HG03066 (cell line): ENCODE measurements at regions not wholly inside any gene's neighbourhood (a gene's known extent, or its start where the extent isn't known, plus 50 kb on each side); places are given as distances from the start of the nearest gene placed in this dataset.

ENCODE experiments used
- ATAC-seq: cut with Tn5 transposase; IDR thresholded peaks from one replicate; pipeline ENCODE4 v1.9.1; 2021; ENCODE audit warnings: low read depth; ENCODE audit not compliant: unreplicated experiment

- ATAC-seq = peak; percentile 84
Observed at GRCh38 chr2:64359892-64360657, 93.9 kb upstream of the LGALSL start.

DNA sequence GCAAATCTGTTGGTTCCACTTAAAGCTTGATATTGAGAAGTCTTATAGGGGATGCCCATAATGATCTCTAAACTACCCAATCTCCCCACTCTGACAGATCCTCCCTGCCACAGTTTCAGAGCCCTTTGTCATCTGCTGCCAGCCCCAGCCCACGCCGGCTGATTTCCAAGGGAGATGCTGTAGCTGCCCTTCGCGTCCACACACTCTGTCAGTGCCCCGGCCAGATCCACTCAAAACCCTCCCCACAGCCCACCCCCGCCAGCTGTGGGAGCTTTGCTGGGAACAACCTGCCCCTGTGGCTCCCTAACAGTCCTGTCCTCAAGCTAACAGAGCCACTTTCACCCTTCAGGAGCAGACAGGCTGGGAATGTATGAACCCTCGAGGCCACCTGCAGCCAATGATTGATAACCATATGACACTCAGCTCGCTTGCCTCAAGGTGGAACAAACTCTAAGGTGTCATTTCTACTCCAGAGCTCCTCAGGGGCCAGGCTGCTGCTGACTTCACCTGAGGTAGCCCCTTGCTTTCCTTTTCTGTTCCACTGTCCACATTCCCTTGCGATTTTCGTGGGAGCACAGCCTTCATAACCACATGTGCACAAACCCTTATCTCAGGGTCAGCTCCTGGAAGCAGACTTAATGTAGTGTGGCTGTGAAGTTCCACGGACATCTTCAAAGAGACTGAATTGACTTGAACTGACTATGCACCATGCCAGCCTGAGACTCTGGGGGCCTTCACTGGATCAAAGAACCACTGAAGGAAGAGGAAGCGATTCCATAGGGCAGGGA is 92.6 kb upstream of the LGALSL start:
- no peak for ATAC-seq

DNA sequence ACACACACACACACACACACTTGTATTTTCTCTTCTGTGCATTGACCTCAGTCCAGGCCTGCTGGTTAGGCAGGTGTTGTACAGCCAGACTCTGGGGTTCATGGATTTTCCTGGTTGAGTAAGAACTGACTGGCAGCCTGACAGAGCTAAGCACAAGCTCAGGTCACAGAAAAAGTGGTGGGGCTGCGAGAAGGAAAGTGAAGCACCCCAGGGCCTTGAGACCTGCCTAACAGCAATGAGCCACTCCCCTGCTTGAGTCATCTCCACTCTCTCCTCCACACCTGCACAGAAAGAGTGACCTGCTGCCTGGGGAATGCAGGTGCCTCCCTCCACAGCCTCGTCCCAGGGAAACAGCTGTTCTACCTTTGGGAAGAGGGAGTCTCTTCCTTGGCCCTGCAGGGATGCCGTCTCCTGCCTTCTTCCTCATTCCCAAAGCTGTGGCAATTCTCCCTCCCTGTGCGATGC is 91.4 kb upstream of the LGALSL start:
- no peak for ATAC-seq

GRCh38 chr2:64363140-64363539 is 90.8 kb upstream of the LGALSL start:
- no peak for ATAC-seq

DNA sequence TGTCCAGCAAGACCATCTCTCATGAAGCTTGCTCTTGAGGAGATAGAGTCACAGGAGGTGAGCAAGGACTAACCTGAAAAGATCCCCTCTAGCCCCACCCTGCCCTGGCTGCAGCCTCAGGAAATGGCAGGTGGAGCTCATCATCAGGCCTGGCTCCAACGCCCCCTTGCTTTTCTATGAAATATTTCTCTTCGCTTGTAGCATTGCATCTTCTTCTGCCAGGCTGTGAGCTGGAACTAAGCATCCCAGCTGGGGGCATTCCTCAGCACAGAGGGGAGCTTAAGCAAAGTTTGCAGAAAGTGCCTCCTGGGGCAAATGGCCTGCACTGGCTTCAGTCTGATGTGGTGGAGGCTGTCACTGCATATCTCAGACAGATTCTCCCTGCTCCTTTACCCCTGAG is 90.1 kb upstream of the LGALSL start:
- ATAC-seq = no peak

- no peak for ATAC-seq
Observed at GRCh38 chr2:64367444-64368232, 86.3 kb upstream of the LGALSL start.

DNA sequence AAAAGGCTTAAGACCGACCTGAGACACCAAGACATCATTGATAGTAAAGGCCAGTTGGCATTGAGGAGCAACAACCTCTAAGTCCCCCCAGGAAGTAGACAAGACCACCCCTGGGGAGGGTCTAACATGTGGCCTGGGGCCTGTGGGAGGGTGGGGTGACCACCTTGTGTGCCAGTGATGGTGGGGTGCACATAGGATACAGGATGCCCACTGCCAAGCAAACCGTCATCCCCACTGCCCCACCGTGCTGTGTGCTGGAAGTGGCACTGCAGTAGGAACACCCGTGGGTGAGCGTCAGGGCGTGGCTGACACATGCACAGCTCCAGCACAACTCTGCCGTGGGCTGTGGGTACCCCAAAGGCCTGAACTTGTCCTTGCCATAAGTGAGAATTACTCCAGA is 84.3 kb upstream of the LGALSL start:
- no peak for ATAC-seq

- no peak for ATAC-seq
Observed at GRCh38 chr2:64371727-64372126, 82.2 kb upstream of the LGALSL start.

GRCh38 chr2:64374686-64375085 is 79.3 kb upstream of the LGALSL start:
- ATAC-seq = no peak

- no peak for ATAC-seq
Observed at GRCh38 chr2:64376926-64377325, 77.0 kb upstream of the LGALSL start.

DNA sequence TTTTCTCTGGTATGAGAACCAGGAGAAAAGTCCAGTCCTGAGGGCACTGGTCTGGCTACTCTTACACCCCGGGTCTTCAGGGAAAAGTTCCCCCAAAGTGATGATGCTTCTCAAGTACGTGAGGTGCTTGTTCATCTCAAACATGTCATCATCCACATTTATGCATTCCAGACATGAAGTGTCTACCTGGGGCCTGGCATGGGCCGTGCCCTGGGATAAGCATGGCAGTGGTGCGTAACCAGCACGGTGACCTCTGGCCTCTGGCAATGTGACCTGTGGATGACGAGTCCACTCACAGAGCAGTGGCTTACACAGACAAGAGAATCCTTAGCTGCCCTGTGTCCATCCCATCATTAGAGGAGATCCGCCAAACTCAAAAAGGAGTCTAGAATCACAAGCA is 74.8 kb upstream of the LGALSL start:
- no peak for ATAC-seq

DNA sequence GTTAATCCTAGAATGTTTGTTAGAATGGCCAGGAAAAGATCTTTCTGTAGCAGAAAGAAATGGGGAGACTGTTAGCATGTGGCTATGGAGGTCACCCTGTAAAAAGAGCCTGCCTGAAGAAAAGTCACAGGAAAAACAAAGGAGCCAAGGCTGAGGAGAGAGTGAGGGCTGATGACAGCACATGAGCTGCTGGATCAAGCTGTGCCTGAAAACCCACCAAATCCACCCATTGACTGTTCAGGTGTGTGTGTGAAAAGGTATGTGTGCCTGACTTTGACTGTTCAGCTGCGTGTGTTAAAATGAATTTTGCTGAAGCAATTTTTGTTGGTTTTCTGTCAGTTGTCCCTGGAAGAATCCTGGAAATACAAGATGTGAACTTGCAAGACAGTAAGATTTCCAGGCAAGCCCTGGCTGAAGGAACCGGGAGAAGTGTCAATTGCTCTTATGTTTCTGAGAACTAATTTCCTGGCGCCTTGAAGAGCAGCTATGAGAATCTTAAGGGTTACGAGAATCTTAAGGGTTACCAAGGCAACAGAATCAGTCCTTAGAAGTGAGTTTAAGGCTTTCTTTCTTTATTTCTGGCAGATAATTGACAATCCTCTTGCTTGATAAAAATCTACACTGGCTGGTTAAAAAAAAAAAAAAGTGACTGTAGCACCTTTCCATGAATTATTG is 73.0 kb upstream of the LGALSL start:
- ATAC-seq = no peak

GRCh38 chr2:64383016-64383591 is 70.9 kb upstream of the LGALSL start:
- no peak for ATAC-seq

- ATAC-seq = no peak
Observed at GRCh38 chr2:64383881-64384280, 70.1 kb upstream of the LGALSL start.

- ATAC-seq = no peak
Observed at GRCh38 chr2:64386676-64387075, 67.3 kb upstream of the LGALSL start.

- ATAC-seq = no peak
Observed at GRCh38 chr2:64390586-64390985, 63.4 kb upstream of the LGALSL start.

GRCh38 chr2:64391424-64391823 is 62.5 kb upstream of the LGALSL start:
- no peak for ATAC-seq

DNA sequence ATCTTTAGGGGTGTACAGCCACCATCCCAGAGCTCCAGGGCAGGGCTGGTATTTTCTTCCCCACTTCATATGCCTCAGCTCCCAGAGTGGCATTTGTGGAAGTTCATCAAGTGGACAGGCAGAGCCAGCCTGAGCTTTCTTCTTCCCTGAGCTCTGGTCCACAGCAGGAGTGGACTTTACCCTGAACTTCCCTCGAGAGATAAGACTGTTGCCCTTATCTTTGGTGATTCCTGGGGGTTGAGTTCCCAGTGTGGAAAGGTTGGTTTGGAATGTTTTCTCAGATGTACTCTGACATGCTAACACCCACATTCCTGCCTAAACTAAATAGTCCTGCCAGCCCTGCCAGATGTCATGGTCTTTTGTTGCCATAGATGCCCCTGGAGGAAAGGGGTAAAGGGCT is 62.0 kb upstream of the LGALSL start:
- ATAC-seq = no peak

DNA sequence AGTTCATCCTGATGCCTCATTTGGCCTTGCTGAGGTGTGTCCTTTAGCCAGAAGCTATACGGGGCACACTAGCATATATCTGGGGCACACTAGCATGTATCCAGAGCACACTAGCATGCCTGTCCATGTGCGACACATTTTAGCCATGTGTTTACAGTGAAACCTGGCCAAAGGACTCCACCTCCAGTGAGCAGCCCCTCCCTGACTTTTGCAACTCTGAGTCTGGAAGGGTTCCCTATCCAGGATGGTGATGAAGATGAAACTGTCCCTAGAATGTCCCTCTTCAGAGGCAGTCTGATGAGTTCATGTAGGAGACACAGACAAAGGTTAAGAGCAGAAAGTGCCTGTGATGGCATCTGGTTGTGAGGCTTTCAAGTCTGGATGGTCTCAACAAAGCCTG is 61.4 kb upstream of the LGALSL start:
- ATAC-seq = no peak

- no peak for ATAC-seq
Observed at GRCh38 chr2:64393383-64394010, 60.5 kb upstream of the LGALSL start.
